GM21737 (cell line): ENCODE measurements at regions not wholly inside any gene's neighbourhood (a gene's known extent, or its start where the extent isn't known, plus 50 kb on each side); places are given as distances from the start of the nearest gene placed in this dataset.

Source experiments
- ATAC-seq: cut with Tn5 transposase; IDR thresholded peaks from one replicate; pipeline ENCODE4 v1.9.1; 2021; ENCODE audit warnings: mild to moderate bottlenecking, moderate library complexity; ENCODE audit not compliant: unreplicated experiment

- ATAC-seq: no peak
These were observed 228.1 kb upstream of the PPARGC1A start for GRCh38 chr4:24117975-24118374.

DNA sequence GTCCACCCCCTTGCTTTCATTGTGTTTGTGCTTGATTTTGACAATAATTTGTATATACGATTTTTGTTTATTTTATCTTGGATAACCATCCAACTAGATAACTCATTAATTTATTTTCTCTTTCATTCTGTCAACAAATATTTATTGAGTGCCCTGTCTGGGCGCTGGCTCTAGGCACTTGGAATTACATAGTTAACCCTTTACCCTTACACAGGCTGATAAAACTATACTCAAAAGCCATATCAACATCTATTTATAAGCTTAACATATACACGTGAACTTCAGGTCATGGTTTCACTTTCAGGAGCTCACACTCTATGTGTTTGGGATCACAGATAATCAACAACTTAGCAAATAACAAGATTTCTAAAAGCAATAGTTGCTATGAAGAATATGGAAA, 226.3 kb upstream of the PPARGC1A start:
- no peak for ATAC-seq

DNA sequence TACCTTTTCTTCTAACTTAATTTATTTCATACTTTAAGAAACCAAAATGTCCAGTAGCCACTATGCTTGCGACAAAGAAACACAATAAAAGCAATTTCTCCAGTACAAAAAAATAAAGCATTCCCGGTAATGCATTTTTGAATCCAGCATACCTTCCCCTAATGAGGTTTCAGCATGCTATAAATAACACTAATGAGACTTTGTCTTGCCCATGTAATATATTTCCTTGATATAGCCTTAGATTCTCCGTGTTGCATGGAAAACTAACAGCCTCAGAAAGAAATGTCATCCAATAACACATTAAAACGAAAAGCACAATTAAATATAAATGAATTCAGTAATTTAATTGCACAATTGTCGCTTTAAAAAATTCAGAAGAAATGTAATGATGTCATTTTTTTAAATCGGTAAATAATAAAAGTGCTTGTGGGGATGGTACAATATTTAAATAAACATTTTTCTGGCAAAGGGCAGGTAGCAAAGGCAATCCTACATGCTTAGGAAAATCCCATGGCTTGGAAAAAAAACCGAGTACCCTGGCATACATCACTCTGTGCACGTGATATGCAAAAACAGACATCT, 225.2 kb upstream of the PPARGC1A start:
- no peak for ATAC-seq

GRCh38 chr4:24114444-24114843, 224.6 kb upstream of the PPARGC1A start:
- ATAC-seq: no peak

DNA sequence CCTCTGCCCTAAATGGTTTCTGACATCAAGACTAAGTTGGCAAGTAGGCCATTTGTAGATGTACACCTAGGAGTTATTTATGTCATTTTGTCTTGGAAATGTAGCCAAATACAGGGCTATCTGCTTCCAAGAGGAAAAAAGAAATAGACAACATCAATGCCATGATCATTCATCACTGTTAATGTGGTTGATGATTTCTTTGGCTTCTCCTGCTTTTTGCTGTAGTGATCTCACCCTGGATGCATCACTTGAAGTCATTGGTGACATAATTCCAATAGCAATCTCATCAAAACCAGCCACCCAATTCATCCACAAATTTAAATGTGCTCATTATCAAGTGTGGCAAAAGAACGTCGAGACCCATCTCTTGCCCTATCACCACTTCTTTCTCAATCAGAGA, 222.6 kb upstream of the PPARGC1A start:
- ATAC-seq: no peak

DNA sequence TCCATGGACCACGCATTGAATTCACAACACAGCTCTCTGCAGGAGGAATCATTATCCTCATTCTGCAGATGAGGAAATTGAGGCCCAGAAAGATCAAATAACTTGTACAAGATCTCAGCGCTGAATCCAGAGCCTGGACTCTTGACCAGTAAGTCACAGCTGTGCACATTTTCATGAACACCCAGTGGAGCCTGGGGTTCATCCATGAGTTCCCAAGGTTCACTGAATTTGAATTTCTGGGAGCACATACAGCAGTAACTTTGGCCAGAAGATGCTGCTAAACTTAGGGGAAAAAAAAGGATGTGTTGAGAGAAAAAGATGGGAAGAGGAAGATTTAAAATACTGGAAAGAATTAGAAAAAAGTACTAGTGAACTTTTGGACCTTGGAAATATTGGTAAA, 218.7 kb upstream of the PPARGC1A start:
- ATAC-seq: no peak

DNA sequence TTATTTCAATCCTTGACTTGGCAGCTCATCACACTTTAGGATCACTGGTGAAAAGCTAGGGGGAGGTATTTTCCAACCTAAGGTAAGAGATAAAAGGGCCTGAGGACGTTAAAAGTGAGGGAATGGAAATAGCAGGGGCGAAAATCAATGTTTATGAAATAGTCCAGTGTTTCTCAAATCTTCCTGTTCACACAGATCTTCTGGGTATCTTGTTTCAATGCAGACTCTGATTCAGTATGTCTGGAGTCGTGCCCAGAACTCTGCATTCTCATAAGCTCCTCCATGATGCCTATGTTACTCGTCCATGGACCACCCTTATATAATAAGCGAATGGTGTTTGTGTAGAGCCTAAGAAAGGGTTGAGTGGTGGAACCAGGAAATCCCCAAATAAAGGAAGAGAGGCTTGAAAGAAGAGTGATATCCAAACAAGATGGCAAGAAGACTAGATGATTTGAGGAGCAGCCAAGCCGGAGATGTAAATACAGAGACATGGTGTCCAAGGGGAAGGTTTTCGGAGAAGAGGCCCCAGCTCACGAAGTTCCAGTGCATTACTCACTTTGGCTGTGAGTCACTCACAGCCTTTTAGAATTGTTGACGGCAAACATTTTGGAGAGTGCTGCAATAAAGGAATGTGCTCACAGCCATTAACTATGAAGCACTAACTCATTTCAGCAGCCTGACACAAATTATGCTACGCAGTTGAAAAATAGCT, 215.6 kb upstream of the PPARGC1A start:
- ATAC-seq: no peak

DNA sequence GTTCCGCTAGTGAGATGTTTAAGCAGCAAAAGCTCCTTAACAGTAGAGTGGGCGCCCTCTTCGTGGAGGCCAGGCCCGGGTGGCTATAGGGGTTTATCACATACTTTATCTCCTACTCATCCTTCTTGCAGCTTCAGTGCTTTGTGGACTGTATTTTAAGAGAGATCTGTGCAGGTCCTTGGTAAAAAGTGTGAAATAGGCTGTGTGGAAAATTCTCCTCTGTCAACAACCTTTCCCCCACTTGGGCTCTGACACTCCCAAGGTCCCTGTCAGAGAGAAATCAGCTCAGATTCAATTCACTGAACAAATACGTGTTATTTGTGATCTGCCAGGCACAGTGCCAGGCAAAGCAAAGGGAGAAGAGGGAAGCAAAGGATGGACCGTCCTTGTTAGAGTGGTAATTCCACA, 214.3 kb upstream of the PPARGC1A start:
- ATAC-seq: no peak

DNA sequence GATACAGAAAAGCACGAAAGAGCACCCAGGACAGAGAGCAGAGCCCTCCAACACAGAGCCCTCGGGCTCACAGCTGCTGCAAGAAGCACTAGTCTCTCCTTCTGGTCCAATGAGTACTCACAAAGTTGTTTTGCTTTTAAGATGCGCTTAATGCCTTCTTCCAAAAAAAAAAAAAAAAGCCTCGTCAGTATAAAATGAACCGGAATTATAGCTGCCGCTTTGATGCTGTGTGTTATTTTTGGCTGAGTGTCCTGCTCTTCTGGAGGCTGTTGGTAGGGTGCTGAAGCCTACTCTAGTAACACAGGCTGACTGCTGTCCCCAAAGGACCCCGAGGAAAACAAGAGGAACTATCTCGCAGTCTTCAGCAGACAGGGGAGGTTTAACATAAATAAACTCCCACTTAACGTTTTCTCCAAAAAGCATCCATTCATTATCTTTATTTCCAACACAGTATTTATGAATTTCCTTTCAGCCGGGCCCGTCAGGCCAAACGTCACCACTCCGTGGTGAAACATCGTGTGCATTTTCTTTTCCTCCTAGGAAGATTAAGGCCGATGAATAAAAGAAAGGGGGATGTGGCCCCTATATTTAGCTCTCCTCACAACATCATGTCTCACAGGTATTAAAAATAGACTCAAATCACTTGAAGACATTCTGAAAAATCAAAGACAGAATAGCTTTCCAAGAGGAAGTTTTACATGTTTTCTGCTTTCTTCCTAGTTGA, 213.7 kb upstream of the PPARGC1A start:
- ATAC-seq: no peak

- no peak for ATAC-seq
These were observed 212.8 kb upstream of the PPARGC1A start for GRCh38 chr4:24102621-24103020.

DNA sequence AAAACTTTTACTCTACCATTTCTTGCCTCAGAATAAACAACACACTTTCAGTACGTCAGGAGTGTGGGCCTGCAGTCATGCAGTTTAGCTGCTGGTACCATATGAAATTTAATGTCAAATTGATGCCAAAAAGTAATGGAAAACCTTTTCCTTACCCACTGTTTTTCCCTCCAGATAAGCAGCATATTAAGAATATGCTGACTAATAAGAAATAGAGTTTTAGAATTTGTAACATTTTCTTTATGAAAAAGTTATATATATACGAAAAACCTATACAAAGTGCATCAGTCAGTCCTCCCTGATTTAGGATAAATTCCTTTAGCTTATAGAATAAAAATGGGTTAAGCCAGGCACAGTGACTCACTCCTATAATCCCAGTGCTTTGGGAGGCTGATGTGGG, 206.8 kb upstream of the PPARGC1A start:
- ATAC-seq: no peak

DNA sequence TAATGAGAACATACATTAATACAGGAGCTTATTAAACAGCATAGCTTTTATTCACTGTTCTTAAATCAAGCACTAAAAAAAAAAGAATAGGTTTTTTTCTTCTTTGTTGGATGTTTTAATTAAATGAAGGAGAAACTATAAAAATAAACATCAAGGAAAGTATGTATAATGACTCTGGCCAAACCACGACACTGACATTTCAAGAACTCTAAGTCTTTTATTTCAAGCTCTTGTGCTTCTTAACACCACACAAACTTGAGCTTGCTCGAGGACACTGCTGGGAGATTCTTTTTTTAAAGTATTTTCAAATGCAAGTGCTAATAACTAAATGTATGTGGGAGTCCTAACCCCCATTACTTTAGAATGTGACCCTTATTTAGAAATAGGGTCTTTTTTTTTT, 204.9 kb upstream of the PPARGC1A start:
- no peak for ATAC-seq

GRCh38 chr4:24093446-24093845, 203.6 kb upstream of the PPARGC1A start:
- no peak for ATAC-seq

DNA sequence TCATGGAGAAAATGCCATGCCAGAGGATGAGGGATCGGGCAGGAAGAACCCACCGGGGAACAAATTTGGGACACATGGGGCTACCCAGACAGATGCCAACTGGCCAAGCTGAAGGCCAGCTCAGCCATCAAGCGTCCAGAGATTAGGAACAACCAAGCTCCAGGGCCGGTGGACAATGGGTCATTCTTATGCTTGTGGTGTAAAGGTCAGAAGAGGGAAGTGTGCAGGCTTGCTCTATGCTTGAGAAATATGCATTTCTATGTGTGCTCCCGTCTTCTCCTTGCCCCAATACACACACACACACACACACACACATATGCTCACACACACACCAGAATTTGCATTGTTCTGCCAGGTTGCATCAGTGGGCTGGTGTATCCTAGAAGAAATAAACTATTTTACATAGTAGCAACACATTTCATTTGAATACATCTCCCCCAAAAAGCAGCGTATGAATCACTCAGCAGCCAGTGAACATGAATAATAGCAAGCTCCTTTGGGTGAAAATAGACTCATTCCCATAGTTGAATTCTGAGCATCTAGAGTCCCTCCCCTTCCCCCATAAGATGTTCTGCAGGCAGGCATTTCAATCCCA, 201.9 kb upstream of the PPARGC1A start:
- no peak for ATAC-seq

GRCh38 chr4:24089851-24090534, 200.1 kb upstream of the PPARGC1A start:
- ATAC-seq: no peak

DNA sequence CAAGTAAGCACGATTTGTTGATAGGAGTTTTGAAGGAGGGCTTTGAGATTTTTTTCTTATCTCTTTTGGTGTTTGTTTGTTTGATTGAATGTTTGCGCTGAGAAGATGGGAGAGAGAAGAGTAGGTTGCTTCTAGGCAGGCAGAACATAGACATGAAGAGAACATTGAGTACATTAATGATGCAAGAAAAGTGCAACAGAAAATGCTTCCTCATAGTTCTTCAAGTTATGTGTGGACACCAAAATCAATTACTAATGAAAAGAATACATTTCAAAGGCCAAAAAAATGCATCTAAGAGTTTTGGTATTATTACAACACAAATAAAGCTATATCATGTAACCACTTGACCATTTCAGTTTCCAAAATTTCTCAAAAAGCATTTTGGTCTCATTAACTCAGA, 191.0 kb upstream of the PPARGC1A start:
- no peak for ATAC-seq

DNA sequence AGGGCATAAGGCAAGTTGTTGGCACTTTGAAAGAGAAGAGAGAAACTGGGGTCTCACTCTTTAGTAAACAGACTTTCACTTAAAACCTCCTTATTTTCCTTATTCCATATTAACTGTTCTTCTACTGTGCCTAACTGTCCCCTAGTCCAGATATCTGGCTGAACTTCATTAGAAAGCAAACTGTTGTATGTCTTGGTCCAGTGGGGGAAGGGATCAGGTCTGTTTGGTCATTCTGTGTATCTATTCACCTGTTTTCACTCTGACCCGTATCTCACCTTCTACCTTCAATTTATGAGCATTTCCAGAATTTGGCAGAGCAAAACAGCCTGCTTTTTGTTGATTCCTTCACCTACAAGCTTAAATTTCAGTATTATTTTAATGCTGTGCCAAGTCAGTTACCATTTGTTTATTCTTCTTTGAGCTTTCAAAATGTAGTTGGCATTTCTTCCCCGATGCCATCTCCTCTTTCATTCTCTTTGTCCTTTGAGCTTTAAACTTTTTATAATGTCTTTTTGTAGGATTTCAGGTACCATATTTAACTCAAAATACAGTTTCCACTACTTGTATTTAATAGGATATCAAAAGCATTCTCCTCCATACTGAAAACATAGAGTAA, 188.6 kb upstream of the PPARGC1A start:
- no peak for ATAC-seq

DNA sequence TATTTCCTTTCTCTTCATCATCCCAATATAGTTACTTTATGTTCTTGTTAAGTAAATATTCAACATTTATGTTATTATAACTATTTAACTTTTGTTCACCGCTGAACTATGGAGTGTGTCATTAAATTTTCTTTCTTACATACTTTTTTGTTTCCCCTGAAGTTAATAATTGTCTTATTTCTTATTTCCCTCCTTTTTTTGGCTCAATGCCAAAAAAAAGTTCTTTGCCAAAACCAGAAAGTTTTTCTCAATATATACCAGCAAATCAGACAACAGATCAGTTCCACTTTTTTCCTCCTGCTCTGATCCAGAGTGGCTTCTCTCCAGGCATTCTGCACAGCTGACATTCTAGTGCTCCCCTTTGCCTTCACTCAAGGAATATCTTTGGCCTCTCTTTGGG, 187.0 kb upstream of the PPARGC1A start:
- ATAC-seq: no peak

DNA sequence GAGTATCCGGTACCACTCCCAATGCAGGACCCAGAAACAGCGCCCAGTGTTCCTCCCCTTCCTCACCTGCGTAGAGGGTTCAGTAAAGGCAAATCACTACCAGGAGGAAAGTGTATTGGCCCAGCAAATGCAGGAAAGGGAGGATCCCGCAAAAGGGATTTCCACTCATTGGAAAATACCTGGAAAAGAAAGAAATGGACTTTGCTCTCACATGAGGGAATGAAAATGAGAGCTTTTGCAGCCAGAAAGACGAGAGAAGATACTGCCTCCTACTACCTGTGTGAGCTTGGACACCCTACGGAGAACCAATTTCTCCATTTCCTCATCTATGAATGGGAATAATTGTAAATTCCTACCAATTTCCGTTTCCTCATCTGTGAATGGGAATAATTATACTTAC, 184.1 kb upstream of the PPARGC1A start:
- no peak for ATAC-seq

DNA sequence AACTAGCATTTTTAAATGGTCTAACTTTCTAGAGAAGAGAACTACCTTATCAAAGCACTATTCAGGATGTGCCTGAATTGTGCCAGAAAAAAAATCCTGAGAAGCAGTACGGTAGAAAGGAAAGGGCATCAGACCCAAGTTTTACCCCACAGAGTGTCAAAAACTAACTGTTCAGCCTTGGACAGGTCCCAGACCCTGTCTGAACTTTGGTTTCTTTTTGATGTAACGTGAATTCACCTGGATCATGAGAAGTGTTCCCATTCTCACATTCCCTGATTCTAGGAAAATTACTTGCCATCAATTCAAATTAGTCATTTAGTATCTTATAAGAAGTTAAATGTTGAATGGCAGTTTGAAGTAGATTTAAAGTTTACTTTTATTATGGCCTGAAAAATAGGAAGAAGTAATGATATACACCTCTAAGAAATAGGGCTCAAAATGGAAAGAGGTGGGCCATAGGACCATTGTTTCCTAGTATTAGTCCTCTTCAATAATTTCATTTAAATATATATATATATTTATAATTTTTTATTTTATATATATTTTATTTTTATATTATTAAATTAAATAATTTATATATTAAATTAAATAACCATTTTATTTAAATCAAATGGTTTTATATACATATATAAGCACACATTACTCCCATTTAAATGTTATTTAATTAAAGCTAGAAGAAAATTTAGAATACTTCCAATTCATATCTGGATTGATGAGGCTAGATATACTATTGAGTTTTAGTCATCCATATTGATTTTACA, 181.9 kb upstream of the PPARGC1A start:
- no peak for ATAC-seq
